ENCODE measurements at regions not wholly inside any gene's neighbourhood (a gene's known extent, or its start where the extent isn't known, plus 50 kb on each side); places are given as distances from the start of the nearest gene placed in this dataset.

- no peak for TF ChIP-seq RFX5 (IDR thresholded peaks at IDR 0.05; ENCODE audit: low read depth, low read length)
These were observed 334.1 kb upstream of the B3GALT2 start (continued) for GRCh38 chr1:193520472-193520871.

- peak in 2 of 3 experiments; percentile 14 to 25; a peak in 1 of 6 replicates for TF ChIP-seq CTCF (IDR thresholded peaks at IDR 0.05 in 2 of 3, conservative IDR thresholded peaks at IDR 0.05 in 1 of 3; ENCODE audit: insufficient read depth in 2 of 3, low read depth in 1 of 3, low read length in 3 of 3)
- TF ChIP-seq RAD21 (CRISPR knock-in tag; conservative IDR thresholded peaks at IDR 0.05 in 1 of 2, IDR thresholded peaks at IDR 0.05 in 1 of 2): peak in 1 of 2 experiments; percentile 36; a peak in 3 of 4 replicates
- no peak for TF ChIP-seq IFI16 (CRISPR knock-in tag; IDR thresholded peaks at IDR 0.05)
- Histone ChIP-seq H3K9me1 (ENCODE audit: control insufficient read depth, insufficient read depth, low read length) (no peaks in the 10 kb centered on the region), H3K4me2 (ENCODE audit: insufficient read depth, low read length) (no peak overlapping the region), H3K27me3 (ENCODE audit: control insufficient read depth in 2 of 2, insufficient read depth in 2 of 2, low read length in 2 of 2) (no peaks in the 10 kb centered on the region), H2AFZ (ENCODE audit: low read depth, low read length) (no peak overlapping the region), H3K9ac (ENCODE audit: insufficient read depth in 1 of 2, low read depth in 2 of 2, low read length in 2 of 2) (no peak overlapping the region), H4K20me1 (replicated peaks; ENCODE audit: control insufficient read depth, insufficient read depth, low read length) (no peaks in the 10 kb centered on the region), H3K9me3 (replicated peaks; ENCODE audit: control insufficient read depth, insufficient read depth, low read depth, low read length) (no peaks in the 10 kb centered on the region), H3K27ac (ENCODE audit: extremely low read depth, low read depth, low read length) (no peak overlapping the region), H3K4me1 (replicated peaks in 1 of 2; ENCODE audit: control insufficient read depth in 2 of 2, insufficient read depth in 2 of 2, low read length in 2 of 2) (no peaks in the 10 kb centered on the region), H3K36me3 (ENCODE audit: control insufficient read depth, insufficient read depth, low read length) (no peaks in the 10 kb centered on the region), H3K4me3 (no peak overlapping the region), H3K79me2 (ENCODE audit: control insufficient read depth, insufficient read depth, low read length) (no peaks in the 10 kb centered on the region)
- peak in 2 of 4 experiments; percentile 6 to 10 for DNase-seq (ENCODE audit: extremely low read depth in 1 of 4, low spot score in 3 of 4)
- CTCF ChIA-PET (ENCODE audit: low intra/inter-chr PET ratio): no interaction called here
- in situ Hi-C loops (cut with MboI) (no loop called here), intact Hi-C loops (cut with micrococcal nuclease) (no loop called here)
- ATAC-seq: no peak
- no TSS peak for BruUV-seq (replicated peaks)
- POLR2A ChIA-PET: no interaction called here
- WGBS (ENCODE audit: insufficient coverage, low coverage, missing lambda C conversion rate): 2% methylated on average over 5 of the region's 5 CpGs
- FAIRE-seq: no peak
These were observed 333.5 kb upstream of the B3GALT2 start for GRCh38 chr1:193519922-193520321.

Data from K562 (cell line).